Liver (tissue), 3 donors: ENCODE measurements at regions not wholly inside any gene's neighbourhood (a gene's known extent, or its start where the extent isn't known, plus 50 kb on each side); places are given as distances from the start of the nearest gene placed in this dataset.

Experiments
- GABPA ChIP-seq, 2 donors: IDR thresholded peaks in 1 of 2; conservative IDR thresholded peaks in 1 of 2; 2 replicates each; pipeline ENCODE4 v1.6.1; 2016; ENCODE audit warnings: antibody characterized with exemption in 2 of 2, mild to moderate bottlenecking in 1 of 2, moderate library complexity in 1 of 2
- TF ChIP-seq, protein P1 (sequence below): fragments of 150-350 bp; IDR thresholded peaks from 2 replicates; pipeline ENCODE4 v1.5.1; 2017; ENCODE audit warnings: improper control_type of control experiment, low read depth, low read length; ENCODE audit not compliant: missing input control
- donor health status: healthy.
- donor health status: healthy.

DNA sequence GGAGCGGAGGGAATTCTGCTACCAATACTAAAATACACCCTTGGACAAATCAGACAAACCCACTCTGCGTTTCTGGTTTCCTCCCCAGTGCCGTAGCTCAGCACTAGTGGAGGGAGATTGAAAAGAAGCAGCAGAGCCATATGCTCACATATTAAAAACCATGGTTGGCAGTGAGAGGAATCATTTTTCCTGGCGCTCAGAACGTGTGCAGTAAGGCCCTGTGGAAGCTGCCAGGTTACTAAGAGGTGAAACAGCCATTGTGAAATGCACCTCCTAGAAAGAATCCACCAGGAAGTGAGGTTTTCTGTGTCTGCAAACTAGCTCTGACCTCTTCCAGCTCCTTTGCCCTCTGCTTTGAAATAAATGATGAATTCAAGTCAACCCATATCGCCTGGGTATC, 177.2 kb downstream of the ERCC6L2 start:
- TF ChIP-seq, protein P1, sequence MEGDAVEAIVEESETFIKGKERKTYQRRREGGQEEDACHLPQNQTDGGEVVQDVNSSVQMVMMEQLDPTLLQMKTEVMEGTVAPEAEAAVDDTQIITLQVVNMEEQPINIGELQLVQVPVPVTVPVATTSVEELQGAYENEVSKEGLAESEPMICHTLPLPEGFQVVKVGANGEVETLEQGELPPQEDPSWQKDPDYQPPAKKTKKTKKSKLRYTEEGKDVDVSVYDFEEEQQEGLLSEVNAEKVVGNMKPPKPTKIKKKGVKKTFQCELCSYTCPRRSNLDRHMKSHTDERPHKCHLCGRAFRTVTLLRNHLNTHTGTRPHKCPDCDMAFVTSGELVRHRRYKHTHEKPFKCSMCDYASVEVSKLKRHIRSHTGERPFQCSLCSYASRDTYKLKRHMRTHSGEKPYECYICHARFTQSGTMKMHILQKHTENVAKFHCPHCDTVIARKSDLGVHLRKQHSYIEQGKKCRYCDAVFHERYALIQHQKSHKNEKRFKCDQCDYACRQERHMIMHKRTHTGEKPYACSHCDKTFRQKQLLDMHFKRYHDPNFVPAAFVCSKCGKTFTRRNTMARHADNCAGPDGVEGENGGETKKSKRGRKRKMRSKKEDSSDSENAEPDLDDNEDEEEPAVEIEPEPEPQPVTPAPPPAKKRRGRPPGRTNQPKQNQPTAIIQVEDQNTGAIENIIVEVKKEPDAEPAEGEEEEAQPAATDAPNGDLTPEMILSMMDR, result no peak
- no peak for TF ChIP-seq GABPA (IDR thresholded peaks at IDR 0.05 in 1 of 2, conservative IDR thresholded peaks at IDR 0.05 in 1 of 2)
